GM12865 (cell line): ENCODE measurements at regions not wholly inside any gene's neighbourhood (a gene's known extent, or its start where the extent isn't known, plus 50 kb on each side); places are given as distances from the start of the nearest gene placed in this dataset.
"Not testable (repeated sequence)": the region's sequence is repeated elsewhere in the genome, so short reads cannot be mapped to it uniquely, and the experiment has no call there.

ENCODE experiments used
- DNase-seq: peaks from one replicate; pipeline ENCODE4 v3.0.0; 2010; ENCODE audit warnings: low read depth
- H3K4me3 ChIP-seq: 2 replicates; pipeline ENCODE4 v1.5.1; 2011; ENCODE audit warnings: mild to moderate bottlenecking, low read depth, low read length, control low read depth
- TF ChIP-seq, protein P1 (sequence below): IDR thresholded peaks from 2 replicates; pipeline ENCODE4 v1.5.1; 2011; ENCODE audit warnings: low read length, control low read depth, low read depth, inconsistent platforms; ENCODE audit not compliant: insufficient read depth; ENCODE audit errors: missing control alignments

DNA sequence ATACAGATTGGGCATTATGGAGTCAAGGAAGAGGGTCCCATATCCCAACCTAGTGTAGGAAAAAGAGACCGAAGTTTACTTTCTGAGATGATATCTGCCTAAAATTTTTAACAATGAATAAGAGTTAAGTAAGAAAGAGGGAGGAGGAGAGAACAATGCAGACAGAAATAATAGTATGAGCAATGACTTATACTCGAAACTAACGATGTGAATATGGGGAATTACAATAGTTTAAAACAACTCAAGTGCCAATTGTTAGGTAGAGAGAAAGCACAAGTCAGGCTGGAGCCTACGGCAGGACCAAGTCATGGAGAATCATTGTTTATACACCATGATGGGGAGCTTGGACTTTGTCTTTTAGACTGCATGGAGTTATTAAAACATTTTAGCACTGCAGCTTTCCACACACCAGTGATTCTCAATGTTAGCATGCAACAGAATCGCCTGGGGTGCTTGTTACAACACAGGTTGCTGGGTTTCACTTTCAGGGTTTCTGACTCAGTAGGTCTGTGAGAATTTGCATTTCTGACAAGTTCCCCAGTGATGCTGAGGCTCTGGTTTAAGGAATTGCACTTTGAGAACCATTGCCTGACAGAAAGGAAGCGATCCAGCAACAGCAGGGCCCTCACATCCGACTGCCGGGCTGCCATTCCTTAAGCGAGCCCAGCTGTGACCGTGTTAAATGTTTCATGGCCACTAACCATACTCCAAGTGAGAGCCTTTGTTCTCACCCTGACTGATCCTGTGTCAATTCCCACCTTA lies 511.2 kb downstream of the DCDC2C start:
- DNase-seq = peak; percentile 7
- H3K4me3 ChIP-seq = no peak overlapping the region
- TF ChIP-seq, protein P1, sequence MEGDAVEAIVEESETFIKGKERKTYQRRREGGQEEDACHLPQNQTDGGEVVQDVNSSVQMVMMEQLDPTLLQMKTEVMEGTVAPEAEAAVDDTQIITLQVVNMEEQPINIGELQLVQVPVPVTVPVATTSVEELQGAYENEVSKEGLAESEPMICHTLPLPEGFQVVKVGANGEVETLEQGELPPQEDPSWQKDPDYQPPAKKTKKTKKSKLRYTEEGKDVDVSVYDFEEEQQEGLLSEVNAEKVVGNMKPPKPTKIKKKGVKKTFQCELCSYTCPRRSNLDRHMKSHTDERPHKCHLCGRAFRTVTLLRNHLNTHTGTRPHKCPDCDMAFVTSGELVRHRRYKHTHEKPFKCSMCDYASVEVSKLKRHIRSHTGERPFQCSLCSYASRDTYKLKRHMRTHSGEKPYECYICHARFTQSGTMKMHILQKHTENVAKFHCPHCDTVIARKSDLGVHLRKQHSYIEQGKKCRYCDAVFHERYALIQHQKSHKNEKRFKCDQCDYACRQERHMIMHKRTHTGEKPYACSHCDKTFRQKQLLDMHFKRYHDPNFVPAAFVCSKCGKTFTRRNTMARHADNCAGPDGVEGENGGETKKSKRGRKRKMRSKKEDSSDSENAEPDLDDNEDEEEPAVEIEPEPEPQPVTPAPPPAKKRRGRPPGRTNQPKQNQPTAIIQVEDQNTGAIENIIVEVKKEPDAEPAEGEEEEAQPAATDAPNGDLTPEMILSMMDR = no peak

DNA sequence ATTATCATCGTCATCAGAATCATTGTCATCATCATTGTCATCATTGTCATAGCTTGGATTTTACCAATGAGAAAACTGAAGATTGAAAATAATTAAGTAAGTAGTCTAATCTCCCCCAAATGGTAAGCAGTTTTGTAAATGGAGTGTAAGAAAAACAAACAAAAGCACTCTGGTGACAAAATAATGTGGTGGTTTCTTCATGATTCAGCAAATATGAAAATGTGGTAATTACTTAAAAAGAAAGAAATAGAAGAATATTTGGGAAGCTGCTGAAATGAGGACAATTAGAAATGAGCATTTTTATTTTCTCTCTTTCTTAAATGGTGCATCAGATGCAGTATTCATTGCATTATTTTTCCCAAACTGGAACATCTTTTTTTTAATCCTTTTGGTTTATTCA lies 514.4 kb downstream of the DCDC2C start:
- TF ChIP-seq, protein P1 = no peak
- no peak for DNase-seq
- no peak overlapping the region for H3K4me3 ChIP-seq

DNA sequence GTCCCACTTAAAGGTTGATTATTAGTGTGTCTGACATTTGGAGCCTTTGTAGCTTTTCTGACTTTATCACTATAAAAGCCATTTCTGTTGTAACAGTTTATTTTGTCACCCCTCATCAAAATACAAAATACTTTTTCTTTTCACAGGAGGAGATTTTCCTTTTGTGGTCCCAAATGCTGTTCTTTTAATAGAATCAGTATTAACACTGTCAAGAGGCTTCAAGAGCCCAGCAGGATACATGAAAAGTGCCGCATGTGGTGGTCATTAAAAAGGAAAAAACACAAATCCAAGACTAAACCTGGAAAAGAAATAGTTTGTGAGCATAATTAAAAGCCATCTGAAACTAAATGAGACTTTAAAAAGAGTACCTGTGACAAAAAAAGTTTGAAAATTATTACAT lies 515.7 kb downstream of the DCDC2C start:
- H3K4me3 ChIP-seq = no peak overlapping the region
- TF ChIP-seq, protein P1 = no peak
- DNase-seq = no peak

DNA sequence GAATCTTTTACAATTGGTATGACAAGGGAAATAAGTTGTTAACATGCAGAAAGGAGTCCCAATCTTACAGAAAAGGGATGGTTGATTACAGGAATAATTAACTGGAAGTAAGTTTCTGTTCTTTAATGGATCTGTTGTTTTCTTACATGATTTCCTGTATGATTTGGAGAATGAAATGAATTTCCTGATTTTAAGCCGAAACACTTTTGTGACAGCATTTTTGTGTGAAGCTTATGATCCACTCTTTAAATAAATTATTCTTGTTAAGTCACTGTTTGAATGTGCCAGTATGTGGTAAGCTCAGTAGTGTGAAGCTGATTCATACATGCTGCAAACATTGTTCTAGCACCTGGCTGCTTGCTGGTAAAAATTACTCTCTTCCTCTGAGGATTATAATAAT lies 516.2 kb downstream of the DCDC2C start:
- no peak overlapping the region for H3K4me3 ChIP-seq
- TF ChIP-seq, protein P1 = no peak
- no peak for DNase-seq

DNA sequence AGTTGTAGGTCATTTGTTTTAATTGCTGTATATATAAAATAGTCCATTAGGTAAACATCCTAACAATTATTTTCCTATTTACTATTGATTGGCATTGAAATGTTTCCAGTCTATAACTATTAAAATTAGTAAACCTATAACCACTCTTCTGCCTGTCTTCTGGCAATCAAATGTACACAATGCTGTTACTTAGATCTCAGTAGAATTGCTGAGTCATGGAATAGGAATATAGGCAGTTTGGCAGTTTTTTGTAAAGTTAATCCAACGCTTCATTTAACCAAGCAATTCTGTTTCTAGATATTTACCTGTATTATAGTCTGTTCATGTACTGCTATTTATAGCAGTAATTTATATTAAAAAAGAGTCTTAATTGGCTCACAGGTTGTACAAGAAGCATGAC lies 518.1 kb downstream of the DCDC2C start:
- DNase-seq = no peak
- TF ChIP-seq, protein P1 = no peak
- no peak overlapping the region for H3K4me3 ChIP-seq

DNA sequence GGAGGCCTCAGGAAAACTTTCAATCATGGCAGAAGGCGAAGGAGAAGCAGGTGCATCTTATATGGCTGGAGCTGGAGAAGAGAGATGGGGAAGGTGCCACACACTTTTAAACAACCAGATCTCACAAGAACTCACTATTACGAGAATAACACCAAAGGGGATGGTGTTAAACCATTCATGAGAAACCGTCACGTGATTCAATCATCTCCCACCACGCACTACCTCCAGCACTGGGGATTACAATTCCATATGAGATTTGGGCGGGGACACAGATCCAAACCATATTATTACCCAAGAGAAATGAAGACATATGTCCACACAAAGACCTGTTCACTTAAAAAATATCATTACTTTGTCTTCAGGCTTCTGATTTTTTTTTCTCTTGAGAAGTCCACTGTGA lies 518.5 kb downstream of the DCDC2C start:
- TF ChIP-seq, protein P1 = no peak
- H3K4me3 ChIP-seq = no peak overlapping the region
- DNase-seq = no peak

DNA sequence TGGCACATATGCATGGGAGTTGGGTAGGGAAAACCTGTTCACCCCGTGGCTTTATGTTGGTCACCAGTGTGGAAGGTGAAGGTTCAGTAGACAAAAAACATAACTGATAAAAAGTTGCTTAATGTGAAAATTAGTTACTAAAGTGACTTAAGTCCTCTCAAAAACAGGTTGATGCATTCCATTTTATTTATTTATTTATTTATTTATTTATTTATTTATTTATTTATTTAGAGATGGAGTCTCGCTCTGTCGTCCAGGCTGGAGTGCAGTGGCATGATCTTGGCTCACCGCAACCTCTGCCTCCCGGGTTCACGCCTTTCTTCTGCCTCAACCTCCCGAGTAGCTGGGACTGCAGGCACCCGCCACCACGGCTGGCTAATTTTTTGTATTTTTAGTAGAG lies 541.0 kb downstream of the DCDC2C start:
- DNase-seq, H3K4me3 ChIP-seq: not testable (repeated sequence)
